Fibroblast of pulmonary artery (primary cell): ENCODE measurements at regions not wholly inside any gene's neighbourhood (a gene's known extent, or its start where the extent isn't known, plus 50 kb on each side); places are given as distances from the start of the nearest gene placed in this dataset.

Experiments
- DNase-seq: peaks from one replicate; pipeline ENCODE4 v3.0.0-alpha.2; 2010; ENCODE audit warnings: low read depth
- H3K4me3 ChIP-seq: replicated peaks from 2 replicates; pipeline ENCODE4 v1.5.1; 2011; ENCODE audit warnings: low read depth, mild to moderate bottlenecking, control low read depth, low read length, moderate library complexity
- TF ChIP-seq, protein P1 (sequence below): IDR thresholded peaks from 2 replicates; pipeline ENCODE4 v1.5.1; 2011; ENCODE audit warnings: mild to moderate bottlenecking, control low read depth, low read length, inconsistent platforms; ENCODE audit errors: missing control alignments

DNA sequence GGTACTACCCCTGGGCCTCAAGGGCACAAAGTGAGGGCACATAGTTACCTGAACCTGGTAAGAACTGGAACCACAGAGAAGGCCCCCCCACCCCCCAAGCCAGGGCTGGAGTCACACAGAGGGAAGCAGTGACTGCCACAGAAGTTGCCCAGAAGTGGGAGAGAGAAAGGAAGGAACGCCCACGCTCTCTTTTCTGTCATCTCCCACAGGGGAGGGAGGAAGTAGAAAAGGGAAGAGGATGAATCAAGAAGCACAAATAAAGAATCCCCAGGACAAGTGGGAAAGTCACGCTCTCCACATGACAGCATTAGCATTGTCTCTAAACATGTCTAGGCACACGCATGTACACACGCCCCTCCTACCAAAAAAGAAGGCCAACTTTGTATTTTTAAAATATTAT, 114.7 kb upstream of the FRMD4B start:
- no peak for DNase-seq
- TF ChIP-seq, protein P1, sequence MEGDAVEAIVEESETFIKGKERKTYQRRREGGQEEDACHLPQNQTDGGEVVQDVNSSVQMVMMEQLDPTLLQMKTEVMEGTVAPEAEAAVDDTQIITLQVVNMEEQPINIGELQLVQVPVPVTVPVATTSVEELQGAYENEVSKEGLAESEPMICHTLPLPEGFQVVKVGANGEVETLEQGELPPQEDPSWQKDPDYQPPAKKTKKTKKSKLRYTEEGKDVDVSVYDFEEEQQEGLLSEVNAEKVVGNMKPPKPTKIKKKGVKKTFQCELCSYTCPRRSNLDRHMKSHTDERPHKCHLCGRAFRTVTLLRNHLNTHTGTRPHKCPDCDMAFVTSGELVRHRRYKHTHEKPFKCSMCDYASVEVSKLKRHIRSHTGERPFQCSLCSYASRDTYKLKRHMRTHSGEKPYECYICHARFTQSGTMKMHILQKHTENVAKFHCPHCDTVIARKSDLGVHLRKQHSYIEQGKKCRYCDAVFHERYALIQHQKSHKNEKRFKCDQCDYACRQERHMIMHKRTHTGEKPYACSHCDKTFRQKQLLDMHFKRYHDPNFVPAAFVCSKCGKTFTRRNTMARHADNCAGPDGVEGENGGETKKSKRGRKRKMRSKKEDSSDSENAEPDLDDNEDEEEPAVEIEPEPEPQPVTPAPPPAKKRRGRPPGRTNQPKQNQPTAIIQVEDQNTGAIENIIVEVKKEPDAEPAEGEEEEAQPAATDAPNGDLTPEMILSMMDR = no peak
- no peak overlapping the region for H3K4me3 ChIP-seq

DNA sequence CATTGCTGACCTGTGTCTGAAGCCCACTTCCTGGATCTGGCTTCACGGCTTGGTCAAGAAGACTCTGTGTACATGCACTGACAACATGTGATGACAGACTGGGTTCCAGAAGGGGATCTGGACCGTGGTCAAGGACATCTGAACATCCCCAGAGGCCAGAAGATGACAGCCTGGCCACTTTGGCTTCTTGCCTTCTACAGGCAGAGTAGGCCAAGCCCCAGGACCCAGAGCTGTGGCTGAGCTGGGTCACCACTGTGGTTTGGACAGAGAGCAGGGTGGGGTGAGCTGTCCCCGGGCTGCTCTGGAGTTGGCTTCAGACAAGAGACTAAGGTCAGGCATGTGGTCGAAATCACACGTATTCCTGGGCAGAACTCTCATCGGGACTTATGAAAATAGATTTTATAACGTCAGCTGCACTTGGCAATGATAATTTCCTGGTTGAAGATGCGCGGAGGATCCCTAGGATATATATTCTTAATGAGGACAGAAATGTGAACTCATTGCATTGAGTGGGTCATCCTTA, 114.1 kb upstream of the FRMD4B start:
- H3K4me3 ChIP-seq = no peak overlapping the region
- TF ChIP-seq, protein P1 = no peak
- no peak for DNase-seq

DNA sequence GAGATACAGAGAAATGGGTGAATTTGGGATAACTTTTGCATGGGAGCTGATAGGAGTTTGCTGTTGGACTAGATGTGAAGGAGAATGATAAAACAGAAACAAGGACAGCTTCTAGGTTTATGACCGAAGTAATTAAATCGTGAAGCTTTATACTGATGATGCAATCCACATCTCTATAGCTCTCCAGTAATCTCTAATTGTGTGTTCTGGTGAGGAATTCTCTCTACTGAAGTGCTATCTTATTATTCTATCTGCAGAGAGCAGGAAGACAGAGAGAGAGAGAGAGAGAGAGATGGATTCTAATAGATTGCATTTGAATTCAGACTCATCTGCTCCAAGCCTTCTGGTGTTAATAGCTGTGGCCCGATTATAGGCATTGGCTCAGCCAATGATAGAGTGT, 113.5 kb upstream of the FRMD4B start:
- H3K4me3 ChIP-seq = no peak overlapping the region
- TF ChIP-seq, protein P1 = no peak
- no peak for DNase-seq

DNA sequence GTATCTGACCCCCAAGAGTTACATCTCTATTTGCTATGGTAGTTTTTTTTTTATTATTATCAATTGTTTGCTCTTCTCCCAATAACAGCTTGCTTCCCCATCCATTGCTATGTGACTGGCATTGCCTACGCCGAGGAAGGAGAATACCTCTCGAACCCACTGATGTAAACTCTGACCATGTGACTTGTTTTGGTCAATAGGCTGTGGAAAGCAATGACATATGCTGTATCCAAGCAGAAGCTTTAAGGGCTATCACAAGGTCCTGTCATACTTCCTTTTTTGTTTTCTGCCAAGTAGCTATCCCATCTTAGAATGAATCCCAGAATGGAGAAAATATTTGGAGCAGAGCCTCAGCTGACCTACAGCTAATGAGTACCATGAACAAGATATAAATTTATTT, 111.0 kb upstream of the FRMD4B start:
- DNase-seq = no peak
- no peak overlapping the region for H3K4me3 ChIP-seq
- TF ChIP-seq, protein P1 = no peak

DNA sequence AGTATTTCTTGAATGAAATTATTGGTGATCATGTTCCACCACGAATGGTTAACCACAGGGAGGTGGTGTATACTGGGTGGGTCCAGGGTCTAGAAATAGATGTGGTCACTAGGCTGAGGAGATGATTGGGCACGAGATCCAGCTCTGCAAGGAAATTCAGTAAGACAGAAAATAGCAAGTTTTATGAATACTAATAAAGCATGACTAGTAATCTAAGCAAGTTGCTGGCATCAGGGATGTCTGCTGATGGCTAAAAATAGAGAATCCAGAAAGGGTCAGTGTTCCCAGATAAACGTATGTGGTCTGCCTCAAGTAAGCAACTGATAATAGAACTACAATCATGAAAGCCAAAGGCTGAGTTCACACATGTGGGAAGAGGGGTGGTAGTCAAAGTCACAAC, 108.3 kb upstream of the FRMD4B start:
- TF ChIP-seq, protein P1 = no peak
- no peak overlapping the region for H3K4me3 ChIP-seq
- DNase-seq = no peak

DNA sequence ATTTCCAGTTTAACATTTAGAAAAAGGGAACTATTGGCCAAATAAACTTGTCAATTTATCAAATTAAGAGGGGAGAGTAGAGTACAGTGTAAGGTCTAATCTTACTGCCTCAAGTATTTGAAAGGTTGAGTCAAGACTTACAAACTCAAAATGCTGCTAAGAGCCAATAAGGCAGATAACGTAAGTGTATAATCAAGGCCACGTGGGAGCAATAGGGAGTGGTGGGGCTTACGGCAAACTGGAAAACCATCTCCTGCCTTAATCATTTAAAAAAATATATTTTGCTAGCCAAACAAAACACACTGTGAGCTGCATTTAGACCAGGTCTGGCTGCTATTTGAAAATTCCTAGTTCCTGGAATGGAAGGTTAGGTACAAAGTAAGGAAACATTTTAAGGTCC, 107.3 kb upstream of the FRMD4B start:
- TF ChIP-seq, protein P1 = no peak
- H3K4me3 ChIP-seq = no peak overlapping the region
- DNase-seq = no peak

DNA sequence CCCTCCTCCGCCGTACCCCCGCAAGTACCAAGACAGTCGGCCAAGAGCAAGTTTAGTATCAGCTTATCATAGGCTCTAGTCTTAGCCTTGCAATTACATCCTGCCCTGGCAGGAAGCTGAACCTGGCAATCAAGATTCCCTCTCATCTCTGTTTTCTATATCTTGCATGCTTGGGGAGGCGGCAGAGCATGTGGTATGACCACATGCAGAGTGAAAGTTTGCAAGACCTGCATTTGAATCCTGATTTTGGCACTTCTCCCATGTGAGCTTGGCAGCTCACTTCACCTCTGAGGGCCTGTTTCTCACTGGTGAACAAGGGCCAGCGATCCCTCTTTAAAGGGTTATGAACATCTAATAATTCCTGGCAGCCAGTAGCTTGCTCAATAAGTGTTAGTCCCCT, 106.1 kb upstream of the FRMD4B start:
- no peak for DNase-seq
- TF ChIP-seq, protein P1 = no peak
- H3K4me3 ChIP-seq = no peak overlapping the region
